Body of pancreas (tissue), 4 donors: ENCODE measurements at regions not wholly inside any gene's neighbourhood (a gene's known extent, or its start where the extent isn't known, plus 50 kb on each side); places are given as distances from the start of the nearest gene placed in this dataset.

ENCODE experiments used
- ATAC-seq: fragments of 150-250 bp; one replicate; pipeline ENCODE4 v1.9.1; 2016
- DNase-seq, 4 donors: peaks; one replicate each; pipeline ENCODE4 v3.0.0-alpha.2; 2019
- H3K27ac ChIP-seq, 4 donors: fragments of 200-600 bp; sonication (generic); 1 replicate in 3 of 4; 2 replicates in 1 of 4; pipeline versions ENCODE4 v1.5.1 to v1.6.1; 2016 to 2019; ENCODE audit warnings: mild to moderate bottlenecking in 1 of 4, mixed read lengths in 1 of 4, moderate library complexity in 1 of 4
- H3K27me3 ChIP-seq, 2 donors: fragments of 200-600 bp; sonication (generic); one replicate each; pipeline ENCODE4 v1.6.0; 2016; ENCODE audit warnings: mild to moderate bottlenecking in 1 of 2
- H3K36me3 ChIP-seq, 2 donors: fragments of 200-600 bp; sonication (generic); replicated peaks in 1 of 2; 2 replicates each; pipeline ENCODE4 v1.5.1; 2016; ENCODE audit warnings: low read depth in 2 of 2; ENCODE audit not compliant: insufficient read depth in 1 of 2
- H3K4me1 ChIP-seq: fragments of 200-600 bp; sonication (generic); one replicate; pipeline ENCODE4 v1.6.0; 2016
- H3K4me3 ChIP-seq, 2 donors: fragments of 200-600 bp; sonication (generic); 1 replicate in 1 of 2; 2 replicates in 1 of 2; pipeline ENCODE4 v1.5.1; 2016 to 2019
- H3K9me3 ChIP-seq, 3 donors: fragments of 200-600 bp; sonication (generic); 1 replicate in 2 of 3; 2 replicates in 1 of 3; pipeline ENCODE4 v1.5.1; 2016
- POLR2A ChIP-seq, 3 donors: fragments of 450-650 bp; IDR thresholded peaks; one replicate each; pipeline ENCODE4 v1.6.1; 2016; ENCODE audit warnings: antibody characterized with exemption in 3 of 3, mild to moderate bottlenecking in 2 of 3
- WGBS, 2 donors: methylation state at CpG; one replicate each; pipeline ENCODE4 v1.1.5; 2017; 5-methylcytosine and 5-hydroxymethylcytosine counted together
- intact Hi-C: fragments of 100-400 bp; cut with DNase I; formaldehyde crosslinking; loops from one replicate; pipeline ENCODE4 v1.15.1; 2023
- TF ChIP-seq, protein P1 (sequence below), 7 experiments: fragments of 450-650 bp in 4 of 7; fragments of 200-600 bp in 3 of 7; sonication (generic) in 3 of 7; IDR thresholded peaks; one replicate each; pipeline ENCODE4 v1.5.1; 2016 to 2019; ENCODE audit warnings: antibody characterized with exemption in 7 of 7

DNA sequence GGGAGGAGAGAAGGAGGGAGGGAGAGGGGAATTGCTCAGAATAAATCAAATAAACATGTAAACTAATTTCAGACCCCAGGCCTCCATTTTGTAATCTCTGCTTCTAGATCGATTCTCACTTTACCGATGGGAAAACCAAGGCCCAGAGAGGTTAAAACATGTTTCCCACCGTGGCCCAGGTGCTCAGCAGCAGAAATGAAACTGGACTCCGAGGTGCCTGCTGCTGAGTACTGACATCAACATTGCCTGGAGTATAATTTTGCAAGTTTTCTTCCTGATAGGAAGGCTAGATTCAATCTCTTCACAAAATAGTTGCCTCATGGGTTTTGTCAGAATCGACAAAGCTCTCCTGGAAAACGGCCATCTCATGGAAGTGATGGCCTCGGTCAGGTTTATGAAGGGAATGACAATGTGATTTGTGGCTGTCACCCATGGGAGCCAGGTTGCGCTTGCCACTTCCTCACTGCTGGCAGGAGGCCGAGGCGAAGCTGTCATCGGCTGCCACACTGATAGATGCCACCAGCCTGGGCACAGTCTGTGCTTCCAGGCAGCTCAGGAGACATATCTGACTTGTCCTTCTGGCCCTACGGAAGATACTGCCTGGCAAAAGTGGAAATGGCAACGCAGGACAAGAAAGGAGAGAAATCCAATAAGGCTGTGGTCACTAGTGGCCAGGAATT lies 133.1 kb upstream of the LRRN1 start:
- 68 to 82% methylated on average over 13 of the region's 13 CpGs for WGBS, 2 donors
- Histone ChIP-seq H3K4me1 (no peaks in the 10 kb centered on the region), H3K27me3 (no peaks in the 10 kb centered on the region), H3K4me3 (no peak overlapping the region), H3K27ac (no peak overlapping the region), H3K9me3 (no peaks in the 10 kb centered on the region), H3K36me3 (no peaks in the 10 kb centered on the region)
- no peak for DNase-seq
- TF ChIP-seq POLR2A (IDR thresholded peaks at IDR 0.05), result no peak
- TF ChIP-seq, protein P1, sequence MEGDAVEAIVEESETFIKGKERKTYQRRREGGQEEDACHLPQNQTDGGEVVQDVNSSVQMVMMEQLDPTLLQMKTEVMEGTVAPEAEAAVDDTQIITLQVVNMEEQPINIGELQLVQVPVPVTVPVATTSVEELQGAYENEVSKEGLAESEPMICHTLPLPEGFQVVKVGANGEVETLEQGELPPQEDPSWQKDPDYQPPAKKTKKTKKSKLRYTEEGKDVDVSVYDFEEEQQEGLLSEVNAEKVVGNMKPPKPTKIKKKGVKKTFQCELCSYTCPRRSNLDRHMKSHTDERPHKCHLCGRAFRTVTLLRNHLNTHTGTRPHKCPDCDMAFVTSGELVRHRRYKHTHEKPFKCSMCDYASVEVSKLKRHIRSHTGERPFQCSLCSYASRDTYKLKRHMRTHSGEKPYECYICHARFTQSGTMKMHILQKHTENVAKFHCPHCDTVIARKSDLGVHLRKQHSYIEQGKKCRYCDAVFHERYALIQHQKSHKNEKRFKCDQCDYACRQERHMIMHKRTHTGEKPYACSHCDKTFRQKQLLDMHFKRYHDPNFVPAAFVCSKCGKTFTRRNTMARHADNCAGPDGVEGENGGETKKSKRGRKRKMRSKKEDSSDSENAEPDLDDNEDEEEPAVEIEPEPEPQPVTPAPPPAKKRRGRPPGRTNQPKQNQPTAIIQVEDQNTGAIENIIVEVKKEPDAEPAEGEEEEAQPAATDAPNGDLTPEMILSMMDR (IDR thresholded peaks at IDR 0.05), result no peak
- ATAC-seq, result no peak
- intact Hi-C loops, result no loop called here

DNA sequence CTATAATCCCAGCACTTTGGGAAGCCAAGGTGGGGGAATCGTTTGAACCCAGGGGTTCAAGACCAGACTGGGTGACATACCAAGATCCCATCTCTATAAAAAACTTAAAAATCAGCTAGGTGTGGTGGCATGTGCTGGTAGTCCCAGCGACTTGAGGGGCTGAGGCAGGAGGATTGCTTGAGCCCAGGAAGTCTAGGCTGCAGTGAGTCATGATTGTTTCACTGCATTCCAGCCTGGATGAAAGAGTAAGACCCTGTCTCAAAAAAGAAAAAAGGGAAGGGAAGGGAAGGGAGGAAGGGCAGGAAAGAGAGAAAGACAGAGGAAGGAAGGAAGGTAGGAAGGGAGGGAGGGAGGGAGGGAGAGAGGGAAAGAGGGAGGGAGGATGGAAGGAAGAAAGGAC lies 133.7 kb upstream of the LRRN1 start:
- 58 to 74% methylated on average over 2 of the region's 2 CpGs for WGBS, 2 donors
- Histone ChIP-seq H3K36me3 (no peaks in the 10 kb centered on the region), H3K27ac (no peak overlapping the region), H3K4me1 (no peaks in the 10 kb centered on the region), H3K27me3 (no peaks in the 10 kb centered on the region), H3K4me3 (no peak overlapping the region), H3K9me3 (no peaks in the 10 kb centered on the region)
- ATAC-seq, result no peak
- intact Hi-C loops, result no loop called here
- DNase-seq, result no peak
- TF ChIP-seq POLR2A (IDR thresholded peaks at IDR 0.05), result no peak
- TF ChIP-seq, protein P1 (IDR thresholded peaks at IDR 0.05), result no peak

DNA sequence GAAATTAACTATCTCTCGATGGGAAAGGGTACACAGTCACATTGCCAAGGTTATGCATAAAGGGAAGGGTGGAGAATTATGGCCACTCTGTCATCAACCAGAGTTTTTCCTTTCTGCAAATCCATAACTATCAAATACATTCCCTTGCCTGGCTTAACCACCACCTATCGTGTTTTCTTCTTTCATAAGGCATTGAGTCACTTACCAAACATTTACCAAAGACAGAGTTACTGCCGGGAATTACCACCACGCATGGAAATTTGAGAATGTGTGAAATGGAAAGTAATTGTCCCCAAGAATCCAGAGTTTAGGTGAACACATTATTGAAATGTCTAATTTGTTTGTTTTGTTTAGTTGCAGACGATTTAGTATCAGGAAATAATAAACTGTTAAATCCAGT lies 134.3 kb upstream of the LRRN1 start:
- Histone ChIP-seq H3K9me3 (no peaks in the 10 kb centered on the region), H3K27me3 (no peaks in the 10 kb centered on the region), H3K4me3 (no peak overlapping the region), H3K27ac (no peak overlapping the region), H3K4me1 (no peaks in the 10 kb centered on the region), H3K36me3 (no peaks in the 10 kb centered on the region)
- ATAC-seq (no peak), DNase-seq (no peak)
- no peak for TF ChIP-seq POLR2A (IDR thresholded peaks at IDR 0.05)
- TF ChIP-seq, protein P1 (IDR thresholded peaks at IDR 0.05), result no peak
- intact Hi-C loops, result no loop called here
- 73 to 82% methylated on average over 5 of the region's 5 CpGs for WGBS, 2 donors

DNA sequence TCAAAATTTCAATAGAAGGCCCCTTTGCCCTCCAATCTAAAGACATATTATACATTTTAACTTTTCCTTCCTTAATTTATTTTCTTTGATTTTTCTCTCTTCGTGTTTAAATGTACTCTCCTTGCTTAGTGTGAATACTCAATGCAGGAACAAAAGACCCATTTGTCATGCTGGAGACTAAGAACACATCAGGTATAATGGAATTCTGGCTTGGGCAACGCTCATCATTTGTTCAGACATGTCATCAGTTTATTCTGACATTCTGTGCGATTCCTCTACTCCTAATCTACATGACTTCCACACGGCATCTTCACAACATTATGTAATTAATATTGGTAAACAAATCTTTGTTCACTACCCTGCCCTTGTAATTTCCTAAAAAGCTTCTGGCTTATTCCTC lies 136.6 kb upstream of the LRRN1 start:
- intact Hi-C loops, result no loop called here
- Histone ChIP-seq H3K9me3 (no peaks in the 10 kb centered on the region), H3K27ac (no peak overlapping the region), H3K4me1 (no peaks in the 10 kb centered on the region), H3K27me3 (no peaks in the 10 kb centered on the region), H3K4me3 (no peak overlapping the region), H3K36me3 (no peaks in the 10 kb centered on the region)
- WGBS, 2 donors, result 68 to 74% methylated on average over 4 of the region's 4 CpGs
- DNase-seq (no peak), ATAC-seq (no peak)
- TF ChIP-seq, protein P1 (IDR thresholded peaks at IDR 0.05), result no peak
- no peak for TF ChIP-seq POLR2A (IDR thresholded peaks at IDR 0.05)

DNA sequence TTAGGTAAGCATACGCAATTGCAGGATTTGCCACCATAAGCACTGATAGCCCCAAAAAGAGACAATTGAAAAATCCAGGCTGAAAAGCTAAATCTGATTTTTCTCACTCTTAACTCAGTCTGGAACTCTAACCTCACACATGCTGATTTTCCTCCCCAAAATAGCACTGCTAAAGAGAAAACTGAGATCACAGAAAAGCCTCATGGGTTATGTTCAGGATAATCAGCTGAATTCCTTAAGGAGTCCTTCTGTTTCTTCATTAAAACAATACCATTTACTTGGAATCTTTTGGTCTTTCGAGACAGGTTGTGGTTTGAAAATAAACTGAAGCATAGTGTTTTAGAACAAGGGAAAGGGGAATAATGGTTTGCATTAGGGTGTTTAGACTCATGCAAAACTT lies 144.3 kb upstream of the LRRN1 start:
- no peak for TF ChIP-seq POLR2A (IDR thresholded peaks at IDR 0.05)
- TF ChIP-seq, protein P1 (IDR thresholded peaks at IDR 0.05), result no peak
- no peaks in the 10 kb centered on the region for H3K9me3 ChIP-seq
- H3K36me3 ChIP-seq, result no peaks in the 10 kb centered on the region
- DNase-seq, result no peak
- intact Hi-C loops, result no loop called here
- ATAC-seq, result no peak
- H3K27ac ChIP-seq, result no peak overlapping the region
- no peaks in the 10 kb centered on the region for H3K4me1 ChIP-seq
- H3K27me3 ChIP-seq, result no peaks in the 10 kb centered on the region
- H3K4me3 ChIP-seq, result no peak overlapping the region
- WGBS, 2 donors, result 85% methylated on average over 2 of the region's 2 CpGs
